ENCODE measurements at regions not wholly inside any gene's neighbourhood (a gene's known extent, or its start where the extent isn't known, plus 50 kb on each side); places are given as distances from the start of the nearest gene placed in this dataset.

- DNase-seq: no peak
Measured at GRCh38 chr2:136235546-136235945, 117.6 kb upstream of the CXCR4 start.

GRCh38 chr2:136234261-136234660 is 116.3 kb upstream of the CXCR4 start:
- DNase-seq: no peak

- DNase-seq: no peak
Measured at GRCh38 chr2:136233298-136233697, 115.3 kb upstream of the CXCR4 start.

GRCh38 chr2:136232456-136233172 is 114.7 kb upstream of the CXCR4 start:
- no peak for DNase-seq

GRCh38 chr2:136230464-136230863 is 112.5 kb upstream of the CXCR4 start:
- DNase-seq: no peak

GRCh38 chr2:136226903-136227302 is 109.0 kb upstream of the CXCR4 start:
- no peak for DNase-seq

GRCh38 chr2:136225950-136226835 is 108.2 kb upstream of the CXCR4 start:
- DNase-seq: peak; percentile 53

GRCh38 chr2:136223274-136223673 is 105.3 kb upstream of the CXCR4 start:
- no peak for DNase-seq

- DNase-seq: no peak
Measured at GRCh38 chr2:136222862-136223261, 104.9 kb upstream of the CXCR4 start.

GRCh38 chr2:136221026-136221425 is 103.1 kb upstream of the CXCR4 start:
- no peak for DNase-seq

- no peak for DNase-seq
Measured at GRCh38 chr2:136219963-136220362, 102.0 kb upstream of the CXCR4 start.

GRCh38 chr2:136219341-136219740 is 101.4 kb upstream of the CXCR4 start:
- DNase-seq: no peak

- DNase-seq: no peak
Measured at GRCh38 chr2:136217996-136218395, 100.0 kb upstream of the CXCR4 start.

- no peak for DNase-seq
Measured at GRCh38 chr2:136215908-136216472, 98.0 kb upstream of the CXCR4 start.

- no peak for DNase-seq
Measured at GRCh38 chr2:136215449-136215848, 97.5 kb upstream of the CXCR4 start.

GRCh38 chr2:136214307-136215200 is 96.6 kb upstream of the CXCR4 start:
- DNase-seq: no peak

- DNase-seq: no peak
Measured at GRCh38 chr2:136213836-136214235, 95.9 kb upstream of the CXCR4 start.

- DNase-seq: peak; percentile 44
Measured at GRCh38 chr2:136212426-136213378, 94.8 kb upstream of the CXCR4 start.

- DNase-seq: no peak
Measured at GRCh38 chr2:136211701-136212100, 93.8 kb upstream of the CXCR4 start.

- DNase-seq: no peak
Measured at GRCh38 chr2:136210822-136211221, 92.9 kb upstream of the CXCR4 start.

GRCh38 chr2:136210455-136210805 is 92.5 kb upstream of the CXCR4 start:
- DNase-seq: no peak

All from activated gamma-delta T cell treated with Interleukin-2 at 50 U/mL for 16 hours (primary cell).